ENCODE measurements at regions not wholly inside any gene's neighbourhood (a gene's known extent, or its start where the extent isn't known, plus 50 kb on each side); places are given as distances from the start of the nearest gene placed in this dataset.

- no peaks in the 10 kb centered on the region for H3K36me3 ChIP-seq (ENCODE audit: insufficient read depth, low read length)
- H3K27ac ChIP-seq (ENCODE audit: low read depth, low read length): peak overlapping the region; percentile 73
- H3K4me3 ChIP-seq (ENCODE audit: low read depth, low read length): no peak overlapping the region
- no peak overlapping the region for H2AFZ ChIP-seq (ENCODE audit: low read length, unreplicated experiment)
- no peaks in the 10 kb centered on the region for H3K79me2 ChIP-seq (ENCODE audit: control insufficient read depth, insufficient read depth, low read length, unreplicated experiment)
- H3K4me1 ChIP-seq (ENCODE audit: control insufficient read depth, insufficient read depth, low read length, unreplicated experiment): peaks cover 49% of the 10 kb centered on the region
- H3K27me3 ChIP-seq (ENCODE audit: insufficient read depth, low read length): no peaks in the 10 kb centered on the region
Measured at GRCh38 chr13:80036845-80037504, 304.0 kb downstream of the SPRY2 start.

GRCh38 chr13:80035096-80035495, 305.8 kb downstream of the SPRY2 start:
- Histone ChIP-seq H3K27me3 (ENCODE audit: insufficient read depth, low read length) (no peaks in the 10 kb centered on the region), H3K36me3 (ENCODE audit: insufficient read depth, low read length) (no peaks in the 10 kb centered on the region), H3K79me2 (ENCODE audit: control insufficient read depth, insufficient read depth, low read length, unreplicated experiment) (no peaks in the 10 kb centered on the region), H2AFZ (ENCODE audit: low read length, unreplicated experiment) (no peak overlapping the region), H3K27ac (ENCODE audit: low read depth, low read length) (no peak overlapping the region), H3K4me3 (ENCODE audit: low read depth, low read length) (no peak overlapping the region), H3K4me1 (ENCODE audit: control insufficient read depth, insufficient read depth, low read length, unreplicated experiment) (peaks cover 51% of the 10 kb centered on the region)

- no peak overlapping the region for H3K27ac ChIP-seq (ENCODE audit: low read depth, low read length)
Measured at GRCh38 chr13:80033951-80034350, 307.0 kb downstream of the SPRY2 start.

GRCh38 chr13:80033286-80033685, 307.6 kb downstream of the SPRY2 start:
- H3K27ac ChIP-seq (ENCODE audit: low read depth, low read length): no peak overlapping the region
- no peaks in the 10 kb centered on the region for H3K79me2 ChIP-seq (ENCODE audit: control insufficient read depth, insufficient read depth, low read length, unreplicated experiment)
- H3K4me3 ChIP-seq (ENCODE audit: low read depth, low read length): no peak overlapping the region
- H3K27me3 ChIP-seq (ENCODE audit: insufficient read depth, low read length): no peaks in the 10 kb centered on the region
- H3K4me1 ChIP-seq (ENCODE audit: control insufficient read depth, insufficient read depth, low read length, unreplicated experiment): peaks cover 34% of the 10 kb centered on the region
- H2AFZ ChIP-seq (ENCODE audit: low read length, unreplicated experiment): no peak overlapping the region
- no peaks in the 10 kb centered on the region for H3K36me3 ChIP-seq (ENCODE audit: insufficient read depth, low read length)

More at GRCh38 chr13:80033951-80034350, 307.0 kb downstream of the SPRY2 start:
- no peaks in the 10 kb centered on the region for H3K36me3 ChIP-seq (ENCODE audit: insufficient read depth, low read length)
- H2AFZ ChIP-seq (ENCODE audit: low read length, unreplicated experiment): no peak overlapping the region
- H3K4me1 ChIP-seq (ENCODE audit: control insufficient read depth, insufficient read depth, low read length, unreplicated experiment): peaks cover 40% of the 10 kb centered on the region
- H3K4me3 ChIP-seq (ENCODE audit: low read depth, low read length): no peak overlapping the region
- no peaks in the 10 kb centered on the region for H3K79me2 ChIP-seq (ENCODE audit: control insufficient read depth, insufficient read depth, low read length, unreplicated experiment)
- H3K27me3 ChIP-seq (ENCODE audit: insufficient read depth, low read length): no peaks in the 10 kb centered on the region

- no peak overlapping the region for H3K27ac ChIP-seq (ENCODE audit: low read depth, low read length)
- H3K27me3 ChIP-seq (ENCODE audit: insufficient read depth, low read length): no peaks in the 10 kb centered on the region
- peaks cover 16% of the 10 kb centered on the region for H3K4me1 ChIP-seq (ENCODE audit: control insufficient read depth, insufficient read depth, low read length, unreplicated experiment)
- no peaks in the 10 kb centered on the region for H3K79me2 ChIP-seq (ENCODE audit: control insufficient read depth, insufficient read depth, low read length, unreplicated experiment)
- H3K4me3 ChIP-seq (ENCODE audit: low read depth, low read length): no peak overlapping the region
- H3K36me3 ChIP-seq (ENCODE audit: insufficient read depth, low read length): no peaks in the 10 kb centered on the region
- peak overlapping the region; percentile 15 for H2AFZ ChIP-seq (ENCODE audit: low read length, unreplicated experiment)
Measured at GRCh38 chr13:80030491-80030890, 310.4 kb downstream of the SPRY2 start.

GRCh38 chr13:80029170-80029569, 311.8 kb downstream of the SPRY2 start:
- H3K36me3 ChIP-seq (ENCODE audit: insufficient read depth, low read length): no peaks in the 10 kb centered on the region
- H3K4me3 ChIP-seq (ENCODE audit: low read depth, low read length): no peak overlapping the region
- no peak overlapping the region for H3K27ac ChIP-seq (ENCODE audit: low read depth, low read length)
- H3K79me2 ChIP-seq (ENCODE audit: control insufficient read depth, insufficient read depth, low read length, unreplicated experiment): no peaks in the 10 kb centered on the region
- H2AFZ ChIP-seq (ENCODE audit: low read length, unreplicated experiment): no peak overlapping the region
- H3K4me1 ChIP-seq (ENCODE audit: control insufficient read depth, insufficient read depth, low read length, unreplicated experiment): peaks cover 16% of the 10 kb centered on the region
- H3K27me3 ChIP-seq (ENCODE audit: insufficient read depth, low read length): no peaks in the 10 kb centered on the region

- Histone ChIP-seq H3K4me1 (ENCODE audit: control insufficient read depth, insufficient read depth, low read length, unreplicated experiment) (no peaks in the 10 kb centered on the region), H3K4me3 (ENCODE audit: low read depth, low read length) (no peak overlapping the region), H3K79me2 (ENCODE audit: control insufficient read depth, insufficient read depth, low read length, unreplicated experiment) (no peaks in the 10 kb centered on the region), H3K27ac (ENCODE audit: low read depth, low read length) (no peak overlapping the region), H3K36me3 (ENCODE audit: insufficient read depth, low read length) (no peaks in the 10 kb centered on the region), H3K27me3 (ENCODE audit: insufficient read depth, low read length) (no peaks in the 10 kb centered on the region), H2AFZ (ENCODE audit: low read length, unreplicated experiment) (no peak overlapping the region)
Measured at GRCh38 chr13:80022146-80022545, 318.8 kb downstream of the SPRY2 start.

- no peaks in the 10 kb centered on the region for H3K79me2 ChIP-seq (ENCODE audit: control insufficient read depth, insufficient read depth, low read length, unreplicated experiment)
- no peak overlapping the region for H3K4me3 ChIP-seq (ENCODE audit: low read depth, low read length)
- no peak overlapping the region for H3K27ac ChIP-seq (ENCODE audit: low read depth, low read length)
- H3K27me3 ChIP-seq (ENCODE audit: insufficient read depth, low read length): no peaks in the 10 kb centered on the region
- no peaks in the 10 kb centered on the region for H3K36me3 ChIP-seq (ENCODE audit: insufficient read depth, low read length)
- no peak overlapping the region for H2AFZ ChIP-seq (ENCODE audit: low read length, unreplicated experiment)
- H3K4me1 ChIP-seq (ENCODE audit: control insufficient read depth, insufficient read depth, low read length, unreplicated experiment): peaks cover 10% of the 10 kb centered on the region
Measured at GRCh38 chr13:80012251-80012650, 328.7 kb downstream of the SPRY2 start.

GRCh38 chr13:80011448-80012212, 329.3 kb downstream of the SPRY2 start:
- H3K36me3 ChIP-seq (ENCODE audit: insufficient read depth, low read length): no peaks in the 10 kb centered on the region
- H3K27me3 ChIP-seq (ENCODE audit: insufficient read depth, low read length): no peaks in the 10 kb centered on the region
- H3K27ac ChIP-seq (ENCODE audit: low read depth, low read length): no peak overlapping the region
- peak overlapping the region; percentile 63 for H2AFZ ChIP-seq (ENCODE audit: low read length, unreplicated experiment)
- H3K79me2 ChIP-seq (ENCODE audit: control insufficient read depth, insufficient read depth, low read length, unreplicated experiment): no peaks in the 10 kb centered on the region
- no peak overlapping the region for H3K4me3 ChIP-seq (ENCODE audit: low read depth, low read length)
- H3K4me1 ChIP-seq (ENCODE audit: control insufficient read depth, insufficient read depth, low read length, unreplicated experiment): peaks cover 10% of the 10 kb centered on the region

GRCh38 chr13:80010846-80011245, 330.1 kb downstream of the SPRY2 start:
- Histone ChIP-seq H3K36me3 (ENCODE audit: insufficient read depth, low read length) (no peaks in the 10 kb centered on the region), H3K4me1 (ENCODE audit: control insufficient read depth, insufficient read depth, low read length, unreplicated experiment) (peaks cover 10% of the 10 kb centered on the region)

GRCh38 chr13:80010286-80010831, 330.6 kb downstream of the SPRY2 start:
- Histone ChIP-seq H3K4me1 (ENCODE audit: control insufficient read depth, insufficient read depth, low read length, unreplicated experiment) (peaks cover 10% of the 10 kb centered on the region), H3K4me3 (ENCODE audit: low read depth, low read length) (no peak overlapping the region), H3K27me3 (ENCODE audit: insufficient read depth, low read length) (no peaks in the 10 kb centered on the region), H3K79me2 (ENCODE audit: control insufficient read depth, insufficient read depth, low read length, unreplicated experiment) (no peaks in the 10 kb centered on the region), H2AFZ (ENCODE audit: low read length, unreplicated experiment) (no peak overlapping the region), H3K36me3 (ENCODE audit: insufficient read depth, low read length) (no peaks in the 10 kb centered on the region), H3K27ac (ENCODE audit: low read depth, low read length) (no peak overlapping the region)

More at GRCh38 chr13:80010846-80011245, 330.1 kb downstream of the SPRY2 start:
- H3K79me2 ChIP-seq (ENCODE audit: control insufficient read depth, insufficient read depth, low read length, unreplicated experiment): no peaks in the 10 kb centered on the region
- no peak overlapping the region for H3K27ac ChIP-seq (ENCODE audit: low read depth, low read length)
- no peaks in the 10 kb centered on the region for H3K27me3 ChIP-seq (ENCODE audit: insufficient read depth, low read length)
- H3K4me3 ChIP-seq (ENCODE audit: low read depth, low read length): no peak overlapping the region
- H2AFZ ChIP-seq (ENCODE audit: low read length, unreplicated experiment): no peak overlapping the region
